DMS 273 (cell line): ENCODE measurements at regions not wholly inside any gene's neighbourhood (a gene's known extent, or its start where the extent isn't known, plus 50 kb on each side); places are given as distances from the start of the nearest gene placed in this dataset.
"Not testable (repeated sequence)": the region's sequence is repeated elsewhere in the genome, so short reads cannot be mapped to it uniquely, and the experiment has no call there.

ENCODE experiments used
- DNase-seq: peaks from one replicate; lab custom pipeline; 2025; ENCODE audit not compliant: unreplicated experiment; lab: John Stamatoyannopoulos, UW

GRCh38 chr11:54927704-54928103 lies 221.1 kb downstream of the OR4A5 start:
- no peak for DNase-seq

- DNase-seq, result no peak
Observed at GRCh38 chr11:54930930-54931329, 224.3 kb downstream of the OR4A5 start.

GRCh38 chr11:54944211-54944610 lies 237.6 kb downstream of the OR4A5 start:
- DNase-seq, result no peak

GRCh38 chr11:54946424-54946823 lies 239.8 kb downstream of the OR4A5 start:
- no peak for DNase-seq

DNA sequence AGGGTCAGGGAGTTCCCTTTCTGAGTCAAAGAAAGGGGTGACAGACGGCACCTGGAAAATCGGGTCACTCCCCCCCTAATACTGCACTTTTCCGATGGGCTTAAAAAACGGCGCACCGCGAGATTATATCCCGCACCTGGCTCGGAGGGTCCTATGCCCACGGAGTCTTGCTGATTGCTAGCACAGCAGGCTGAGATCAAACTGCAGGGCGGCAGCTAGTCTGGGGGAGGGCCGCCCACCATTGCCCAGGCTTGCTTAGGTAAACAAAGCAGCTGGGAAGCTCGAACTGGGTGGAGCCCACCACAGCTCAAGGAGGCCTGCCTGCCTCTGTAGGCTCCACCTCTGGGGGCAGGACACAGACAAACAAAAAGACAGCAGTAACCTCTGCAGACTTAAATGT lies 240.5 kb downstream of the OR4A5 start:
- DNase-seq, result not testable (repeated sequence)

DNA sequence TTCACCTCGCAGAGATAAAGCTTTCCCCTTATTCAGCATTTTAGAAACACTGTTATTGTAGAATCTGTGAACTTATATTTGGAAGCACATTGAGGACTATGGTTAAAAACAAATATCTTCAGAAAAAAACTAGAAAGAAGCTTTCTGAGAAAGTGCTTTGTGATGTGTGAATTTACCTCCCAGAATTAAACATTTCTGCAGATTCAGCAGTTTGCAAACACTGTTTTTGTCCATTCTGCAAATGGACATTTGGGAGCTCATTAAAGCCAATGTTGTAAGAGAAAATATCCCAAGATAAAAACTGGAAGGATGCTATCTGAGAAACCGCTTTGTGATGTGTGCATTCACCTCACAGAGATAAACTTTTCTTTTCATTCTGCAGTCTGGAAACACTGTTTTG lies 272.7 kb downstream of the OR4A5 start:
- no peak for DNase-seq

DNA sequence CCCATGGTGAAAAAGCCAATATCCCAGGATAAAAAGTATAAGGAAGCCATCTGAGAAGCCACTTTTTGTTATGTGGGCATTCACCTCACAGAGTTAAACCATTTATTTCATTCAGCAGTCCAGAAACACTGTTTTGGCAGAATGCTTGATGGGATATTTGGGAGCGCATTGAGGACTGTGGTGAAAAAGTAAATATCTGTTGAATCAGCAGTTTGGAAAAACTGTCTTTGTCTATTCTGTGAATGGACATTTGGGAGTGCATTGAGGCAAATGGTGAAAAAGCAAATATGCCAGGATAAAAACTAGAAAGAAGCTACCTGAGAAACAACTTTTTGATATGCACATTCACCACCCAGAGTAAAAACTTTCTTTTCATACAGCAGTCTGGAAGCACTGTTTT lies 276.2 kb upstream of the TRIM48 start:
- DNase-seq, result no peak

DNA sequence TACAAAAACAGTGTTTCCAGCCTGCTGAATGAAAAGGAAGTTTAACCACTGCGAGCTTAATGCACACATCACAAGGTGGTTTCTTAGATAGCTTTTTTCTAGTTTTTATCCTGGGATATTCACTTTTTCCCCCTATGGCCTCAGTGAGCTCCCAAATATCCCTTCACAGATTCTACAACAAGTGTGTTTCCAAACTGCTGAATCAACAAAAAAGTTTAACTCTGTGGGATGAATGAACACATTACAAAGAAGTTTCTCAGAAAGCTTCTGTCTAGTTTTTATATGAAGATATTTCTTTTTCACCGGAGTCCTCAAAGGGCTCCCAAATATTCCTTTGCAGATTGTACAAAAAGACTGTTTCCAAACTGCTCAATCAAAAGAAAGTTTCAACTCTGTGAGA lies 233.1 kb upstream of the TRIM48 start:
- not testable (repeated sequence) for DNase-seq

- DNase-seq, result no peak
Observed at GRCh38 chr11:55054723-55055122, 207.2 kb upstream of the TRIM48 start.

- DNase-seq, result not testable (repeated sequence)
Observed at GRCh38 chr11:55084588-55084987, 177.4 kb upstream of the TRIM48 start.

- peak; percentile 1 for DNase-seq
Observed at GRCh38 chr11:55106391-55106790, 155.6 kb upstream of the TRIM48 start.
